HG03025 (cell line): ENCODE measurements at regions not wholly inside any gene's neighbourhood (a gene's known extent, or its start where the extent isn't known, plus 50 kb on each side); places are given as distances from the start of the nearest gene placed in this dataset.
"Not testable (repeated sequence)": the region's sequence is repeated elsewhere in the genome, so short reads cannot be mapped to it uniquely, and the experiment has no call there.

Experiments
- ATAC-seq: cut with Tn5 transposase; IDR thresholded peaks from one replicate; pipeline ENCODE4 v1.9.1; 2021; ENCODE audit warnings: mild to moderate bottlenecking, moderate library complexity; ENCODE audit not compliant: unreplicated experiment, low FRiP score

DNA sequence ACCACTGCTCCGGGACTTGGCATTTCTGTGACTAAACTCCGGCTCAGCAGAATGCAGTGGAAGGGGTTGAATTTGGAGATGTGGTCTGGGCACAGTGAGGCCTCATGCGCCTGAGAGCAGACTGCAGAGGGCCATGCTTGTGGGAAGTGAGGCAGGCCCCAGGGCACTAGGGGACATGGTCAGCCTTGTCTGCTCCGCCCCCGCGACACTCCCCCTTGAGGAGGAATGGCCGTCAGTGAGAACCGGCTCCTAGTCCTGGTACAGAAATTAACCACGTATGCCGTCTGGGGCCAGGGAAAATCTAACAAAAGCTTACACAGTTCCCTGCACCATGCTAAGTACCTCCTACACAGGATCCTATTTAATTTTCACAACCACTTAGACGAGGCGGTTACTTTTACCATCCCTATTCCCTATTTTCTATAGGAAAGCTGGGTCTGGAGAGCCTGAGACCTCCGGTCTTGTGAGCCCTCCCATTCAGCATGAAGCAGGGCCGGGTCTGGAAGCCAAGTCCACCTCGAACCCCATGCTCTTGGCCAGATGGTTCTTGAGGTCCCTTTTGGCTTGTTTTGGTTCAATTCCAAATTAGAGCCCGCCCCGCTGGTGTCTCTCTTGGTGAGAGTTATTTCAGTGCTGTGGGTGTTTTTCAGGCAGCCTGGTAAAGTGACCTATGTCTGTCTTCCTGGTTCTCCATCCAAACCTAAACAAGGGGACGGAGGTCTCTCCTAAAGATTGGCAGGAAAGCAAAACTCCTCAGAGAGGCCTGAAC is 87.7 kb upstream of the PITRM1 start:
- no peak for ATAC-seq

- no peak for ATAC-seq
These were observed 86.9 kb upstream of the PITRM1 start for GRCh38 chr10:3259499-3259898.

GRCh38 chr10:3258394-3258793 is 85.8 kb upstream of the PITRM1 start:
- no peak for ATAC-seq

GRCh38 chr10:3255616-3256015 is 83.0 kb upstream of the PITRM1 start:
- no peak for ATAC-seq

- ATAC-seq: no peak
These were observed 82.5 kb upstream of the PITRM1 start for GRCh38 chr10:3255075-3255474.

- ATAC-seq: not testable (repeated sequence)
These were observed 81.4 kb upstream of the PITRM1 start for GRCh38 chr10:3253974-3254373.

DNA sequence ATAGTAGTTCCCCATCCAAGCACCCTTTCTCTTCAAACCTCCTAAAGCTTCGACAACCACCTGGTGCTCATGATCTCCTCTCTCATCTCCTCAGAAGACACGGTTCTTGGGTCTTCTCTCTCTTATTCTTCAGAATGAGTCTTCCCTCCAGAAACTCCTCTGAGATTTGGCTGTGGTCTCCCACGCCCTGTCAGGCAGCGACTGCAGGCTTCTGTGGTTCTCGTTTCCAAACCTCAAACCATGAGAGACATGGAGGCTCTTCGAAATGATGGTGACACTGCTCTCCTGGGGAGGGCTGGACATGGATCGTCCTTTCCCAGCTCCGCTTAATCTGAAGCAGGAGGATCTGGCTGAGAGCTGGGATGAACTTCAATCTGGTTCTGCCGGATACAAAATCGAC is 78.6 kb upstream of the PITRM1 start:
- no peak for ATAC-seq

DNA sequence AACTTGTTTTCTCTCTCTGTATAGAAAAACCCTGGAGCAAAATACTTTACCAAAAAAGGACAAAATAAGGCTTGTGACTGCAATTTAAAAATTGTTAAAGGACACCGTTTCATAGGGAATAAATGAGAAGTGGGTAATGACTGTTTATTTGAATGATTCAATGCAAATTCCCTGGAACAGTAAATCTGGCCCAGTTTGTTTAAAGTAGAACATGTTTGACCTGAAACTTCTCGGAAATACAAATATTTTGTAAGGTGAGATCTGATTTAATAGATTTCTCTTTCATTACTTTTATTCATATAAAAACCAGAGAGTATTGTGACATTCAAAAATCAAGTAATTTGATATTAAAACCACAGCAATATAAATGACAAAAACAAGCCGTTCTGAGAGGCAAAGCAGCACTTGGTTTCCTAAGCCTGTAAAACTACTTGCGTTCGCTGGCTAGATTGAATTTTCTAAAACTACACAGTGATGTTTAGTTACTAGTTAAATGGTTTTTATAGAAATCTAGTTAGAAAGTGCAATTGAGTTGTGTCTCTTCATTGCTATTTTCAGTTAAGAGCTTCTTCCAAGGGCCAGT is 76.8 kb upstream of the PITRM1 start:
- ATAC-seq: no peak

DNA sequence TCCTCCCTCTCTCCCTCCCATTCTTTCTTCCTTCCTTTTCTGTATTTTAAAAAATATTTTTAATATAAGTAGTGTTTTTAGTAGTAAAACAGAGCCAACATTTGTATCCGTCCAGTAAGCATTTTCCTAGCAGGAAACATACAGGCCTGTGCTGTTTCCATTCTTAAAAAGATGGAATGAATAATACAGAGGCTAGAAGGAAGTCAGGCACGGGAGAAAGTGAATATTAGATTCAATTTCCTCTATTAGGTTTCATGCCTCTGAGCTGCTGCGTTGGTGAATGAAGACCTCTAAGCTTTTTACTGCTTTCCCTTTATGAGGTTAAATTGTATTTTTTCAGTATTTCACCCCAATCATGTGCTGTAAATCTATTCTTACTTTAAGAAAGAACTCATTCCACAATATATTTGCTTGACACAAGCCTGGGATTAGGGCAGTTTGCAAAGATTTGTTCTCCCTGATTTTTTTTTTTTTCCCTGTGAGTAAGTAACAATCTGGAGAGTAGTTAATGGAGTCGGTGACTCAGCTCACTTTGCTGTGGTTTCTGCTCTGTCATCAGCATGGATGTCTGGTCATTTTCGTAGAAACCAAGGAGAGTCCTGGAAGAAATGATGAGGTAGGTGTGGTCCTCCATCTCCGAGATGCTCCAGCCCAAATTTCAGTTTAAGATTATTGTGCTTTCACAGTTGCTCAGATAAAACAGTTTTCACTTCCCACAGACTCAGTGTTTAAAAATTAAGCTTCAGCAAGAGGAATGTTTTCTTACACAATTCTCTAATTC is 76.1 kb upstream of the PITRM1 start:
- ATAC-seq: no peak

- no peak for ATAC-seq
These were observed 72.8 kb upstream of the PITRM1 start for GRCh38 chr10:3245395-3245794.

DNA sequence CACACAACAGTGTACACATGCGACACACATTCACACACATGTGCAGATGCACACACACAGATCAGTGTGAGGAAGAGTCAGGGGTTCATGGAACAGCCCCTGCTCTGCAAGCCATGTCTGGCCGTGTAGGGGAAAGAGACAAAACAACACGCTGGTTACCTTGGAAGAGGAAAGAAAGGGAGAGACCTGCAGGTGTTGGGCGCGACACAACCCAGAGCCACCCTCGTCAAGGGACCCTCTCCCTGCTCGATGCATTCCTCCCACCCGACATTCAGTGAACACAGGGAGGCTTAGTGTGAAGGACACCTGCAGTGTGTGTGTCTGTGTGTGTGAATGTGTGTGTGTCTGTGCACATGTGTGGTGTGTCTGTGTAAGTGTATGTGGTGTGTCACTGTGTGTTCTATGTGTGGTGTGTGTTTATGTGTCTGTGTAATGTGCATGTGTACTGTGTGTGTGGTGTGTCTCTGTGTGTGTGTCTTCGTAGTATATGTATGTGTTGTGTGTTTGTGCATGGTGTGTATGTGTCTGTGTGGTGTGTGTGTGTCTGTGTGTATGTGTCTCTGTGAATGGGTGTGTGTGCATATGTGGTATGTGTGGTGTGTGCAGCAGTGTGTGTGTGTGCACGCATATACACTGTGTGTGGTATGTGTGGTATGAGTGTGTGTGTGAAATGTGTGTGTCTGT is 69.5 kb upstream of the PITRM1 start:
- no peak for ATAC-seq

DNA sequence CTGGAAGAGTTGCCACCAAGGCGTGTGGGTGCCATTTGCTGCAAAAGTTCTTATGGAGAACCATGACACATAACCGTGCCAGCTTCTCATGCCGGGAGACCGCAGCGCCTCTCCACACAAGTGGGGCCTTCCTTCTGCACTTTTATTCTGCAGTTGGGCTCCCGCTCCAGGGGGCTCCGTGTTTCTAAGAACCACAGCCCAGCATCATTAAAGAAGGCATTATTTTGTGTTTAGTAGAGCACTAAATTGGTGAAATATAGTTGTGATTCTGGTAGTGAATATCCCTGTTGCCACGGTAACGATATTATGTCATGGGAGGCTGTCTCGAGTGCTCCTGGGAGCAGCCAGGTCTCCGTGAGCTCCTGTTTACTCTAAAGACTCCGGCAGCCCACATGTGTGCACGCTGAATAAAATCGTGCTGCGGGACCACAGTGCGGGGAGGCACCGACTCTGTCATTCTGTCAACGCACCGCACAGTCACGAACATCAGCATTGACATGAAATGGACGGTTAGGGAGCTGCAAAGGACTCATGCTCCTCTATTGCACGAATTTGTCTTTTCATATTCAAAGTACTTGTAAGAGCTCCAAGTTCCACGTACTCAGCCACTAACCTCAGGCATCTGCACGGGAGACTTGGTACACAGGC is 68.8 kb upstream of the PITRM1 start:
- ATAC-seq: no peak

GRCh38 chr10:3239920-3240894 is 67.6 kb upstream of the PITRM1 start:
- no peak for ATAC-seq

- ATAC-seq: no peak
These were observed 66.7 kb upstream of the PITRM1 start for GRCh38 chr10:3239066-3239919.

DNA sequence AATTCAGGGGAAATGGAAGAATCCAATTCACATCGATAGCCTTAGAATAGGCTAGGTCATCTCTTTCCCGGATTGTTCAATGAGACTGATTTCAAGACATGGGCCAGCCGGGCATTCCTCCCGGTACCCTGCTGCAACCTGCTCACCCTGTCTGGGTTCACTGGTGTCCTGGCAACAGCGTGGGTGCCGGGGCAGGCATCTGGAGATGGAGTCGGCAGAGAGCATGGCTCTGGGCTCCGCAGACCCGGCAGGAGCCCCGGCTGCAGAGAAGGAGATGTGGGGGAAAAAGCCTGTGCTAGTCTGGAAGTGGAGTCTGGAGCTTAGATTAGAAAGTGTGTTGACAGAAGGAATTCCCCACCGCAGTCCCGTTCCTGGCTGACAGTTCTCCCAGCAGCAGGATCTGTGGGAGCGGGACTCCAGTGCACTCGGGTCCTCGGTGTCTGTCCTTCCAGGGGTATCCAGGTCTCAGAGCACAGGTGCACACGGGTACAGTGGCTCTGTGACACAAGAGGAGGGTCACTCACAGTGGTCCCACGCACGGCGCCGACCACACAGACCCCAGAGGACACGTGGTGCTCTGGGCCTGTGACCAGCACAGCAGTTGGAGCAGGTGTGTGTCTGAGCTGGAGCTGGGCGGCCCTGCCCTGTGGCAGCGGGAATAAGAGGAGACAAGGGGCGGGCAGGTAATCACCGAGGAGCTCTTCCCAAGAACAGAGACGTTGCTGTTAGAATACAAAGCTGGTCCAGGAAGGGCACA is 65.7 kb upstream of the PITRM1 start:
- no peak for ATAC-seq

DNA sequence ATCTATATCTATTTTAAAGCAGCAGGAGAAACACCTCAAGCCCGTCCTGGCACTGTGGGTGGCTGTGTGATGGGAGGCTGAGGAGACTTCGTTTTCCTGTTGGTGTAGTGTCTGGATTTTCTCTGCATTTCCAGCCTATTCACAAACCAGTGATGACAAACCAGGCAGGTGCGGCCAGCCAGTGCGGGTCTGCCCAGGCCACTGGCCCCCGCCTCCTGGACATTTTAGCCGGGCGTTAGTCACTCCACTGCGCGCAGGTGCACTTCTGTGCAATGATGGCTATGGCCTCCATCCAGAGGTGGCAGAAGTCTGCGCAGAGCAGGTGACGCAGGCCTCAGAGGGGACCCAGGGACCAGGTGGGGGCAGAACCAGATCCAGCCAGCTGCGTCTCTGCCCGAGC is 64.9 kb upstream of the PITRM1 start:
- ATAC-seq: no peak

DNA sequence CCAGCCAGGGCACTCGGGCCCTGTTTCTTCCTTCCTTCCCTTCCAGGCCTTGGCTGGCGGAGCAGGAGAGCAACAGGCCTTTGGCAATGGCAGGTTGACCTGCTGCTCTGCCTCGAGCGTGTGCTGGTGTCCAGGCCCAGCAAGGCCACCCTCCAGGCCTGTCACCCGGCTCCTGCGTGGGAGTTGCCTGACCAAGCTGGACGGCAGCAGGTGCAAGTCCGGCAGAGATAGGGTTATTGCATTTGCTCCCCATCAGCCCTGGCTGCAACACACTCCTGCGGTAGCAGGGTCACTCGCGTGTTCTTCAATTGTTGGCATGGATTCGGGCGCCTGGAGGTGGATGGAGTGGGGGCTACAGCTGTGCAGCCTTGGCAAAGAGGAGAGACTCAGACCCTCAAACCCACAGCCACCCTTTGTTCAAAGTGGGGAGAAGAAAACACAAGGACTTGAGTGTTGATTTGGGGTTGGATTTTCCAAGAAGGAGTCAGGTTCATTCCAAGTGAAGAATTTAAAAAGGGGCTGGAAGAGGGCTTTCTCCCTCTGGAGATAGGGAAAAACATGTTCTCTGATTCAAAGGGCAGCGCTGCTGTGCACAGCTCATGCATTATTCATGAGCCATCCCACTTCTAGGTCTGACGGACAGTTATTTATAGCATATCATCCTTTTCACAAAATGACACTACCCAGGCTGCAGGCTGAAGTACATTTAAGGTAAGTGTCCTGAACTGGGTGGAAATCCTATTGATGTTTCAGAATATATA is 64.2 kb upstream of the PITRM1 start:
- ATAC-seq: no peak
